ENCODE measurements at regions not wholly inside any gene's neighbourhood (a gene's known extent, or its start where the extent isn't known, plus 50 kb on each side); places are given as distances from the start of the nearest gene placed in this dataset.

DNA sequence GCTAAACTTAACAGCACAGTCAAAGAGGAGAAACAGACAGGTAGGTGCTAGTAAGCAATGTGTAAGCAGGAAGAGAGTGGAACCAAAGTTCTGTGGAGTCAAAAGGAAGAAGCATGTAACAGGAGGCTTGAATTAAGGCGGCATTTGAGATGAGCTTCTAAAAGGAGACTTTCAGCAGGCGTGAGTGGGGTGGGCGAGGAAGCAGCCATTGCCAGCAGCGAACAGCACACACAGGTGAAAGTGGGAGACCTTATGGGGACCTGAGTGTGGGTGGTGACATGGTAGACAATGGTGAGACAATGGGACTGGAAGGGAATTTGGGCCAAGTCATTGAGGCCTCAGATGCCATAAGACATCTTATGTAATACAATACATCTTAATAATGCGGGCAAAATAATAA, 195.0 kb downstream of the PAX1 start:
- CTCF ChIA-PET, result no interaction called here
- no peak for DNase-seq (ENCODE audit: extremely low spot score)
- POLR2A ChIA-PET, result no interaction called here

DNA sequence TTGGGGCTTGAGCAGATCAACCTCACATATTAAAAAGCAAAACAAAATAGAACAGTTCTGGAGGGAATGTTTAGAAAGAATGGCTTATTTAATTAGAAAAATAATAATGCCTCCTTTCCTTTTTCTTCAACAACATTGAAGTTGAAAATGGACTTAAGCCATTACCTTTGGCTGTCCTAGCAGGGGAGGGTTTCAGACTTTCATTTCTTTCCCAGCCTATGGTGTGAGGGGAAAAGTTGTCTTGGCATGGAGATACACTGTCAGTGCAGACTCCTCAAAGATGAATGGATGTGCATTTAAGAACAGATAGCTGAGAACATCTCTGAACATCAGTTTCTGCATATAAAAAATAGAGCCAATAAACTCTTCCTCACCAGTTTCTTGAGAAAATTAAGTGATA, 169.5 kb downstream of the PAX1 start:
- ChIA-PET POLR2A (no interaction called here), CTCF (no interaction called here)
- DNase-seq (ENCODE audit: extremely low spot score), result no peak
- TF ChIP-seq, protein P1, sequence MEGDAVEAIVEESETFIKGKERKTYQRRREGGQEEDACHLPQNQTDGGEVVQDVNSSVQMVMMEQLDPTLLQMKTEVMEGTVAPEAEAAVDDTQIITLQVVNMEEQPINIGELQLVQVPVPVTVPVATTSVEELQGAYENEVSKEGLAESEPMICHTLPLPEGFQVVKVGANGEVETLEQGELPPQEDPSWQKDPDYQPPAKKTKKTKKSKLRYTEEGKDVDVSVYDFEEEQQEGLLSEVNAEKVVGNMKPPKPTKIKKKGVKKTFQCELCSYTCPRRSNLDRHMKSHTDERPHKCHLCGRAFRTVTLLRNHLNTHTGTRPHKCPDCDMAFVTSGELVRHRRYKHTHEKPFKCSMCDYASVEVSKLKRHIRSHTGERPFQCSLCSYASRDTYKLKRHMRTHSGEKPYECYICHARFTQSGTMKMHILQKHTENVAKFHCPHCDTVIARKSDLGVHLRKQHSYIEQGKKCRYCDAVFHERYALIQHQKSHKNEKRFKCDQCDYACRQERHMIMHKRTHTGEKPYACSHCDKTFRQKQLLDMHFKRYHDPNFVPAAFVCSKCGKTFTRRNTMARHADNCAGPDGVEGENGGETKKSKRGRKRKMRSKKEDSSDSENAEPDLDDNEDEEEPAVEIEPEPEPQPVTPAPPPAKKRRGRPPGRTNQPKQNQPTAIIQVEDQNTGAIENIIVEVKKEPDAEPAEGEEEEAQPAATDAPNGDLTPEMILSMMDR (IDR thresholded peaks at IDR 0.05; ENCODE audit: control extremely low read depth, extremely low read depth, low read depth, missing control alignments), result no peak

More for the DNA sequence above, 195.0 kb downstream of the PAX1 start:
- TF ChIP-seq, protein P1 (IDR thresholded peaks at IDR 0.05; ENCODE audit: control extremely low read depth, extremely low read depth, low read depth, missing control alignments), result no peak

DNA sequence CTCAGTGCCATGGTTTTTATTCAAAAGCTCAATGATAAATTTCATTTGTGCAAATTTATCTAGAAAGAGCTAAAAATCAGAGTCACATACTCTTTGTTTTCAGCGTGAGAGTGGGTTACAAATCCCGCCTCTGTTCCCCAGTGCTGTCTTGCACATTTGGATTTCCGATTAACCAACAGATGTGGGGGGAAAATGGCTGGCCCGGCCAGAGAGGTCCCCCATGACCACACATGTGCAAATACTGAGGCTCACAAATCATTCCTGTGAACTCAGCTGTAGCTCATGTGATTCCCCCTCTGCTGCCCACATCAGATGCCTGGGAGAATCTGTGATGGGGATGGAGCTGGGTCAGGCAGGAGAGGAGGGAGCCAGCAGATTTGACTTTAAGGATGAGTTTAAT, 168.7 kb downstream of the PAX1 start:
- TF ChIP-seq, protein P1 (IDR thresholded peaks at IDR 0.05; ENCODE audit: control extremely low read depth, extremely low read depth, low read depth, missing control alignments), result no peak
- POLR2A ChIA-PET, result no interaction called here
- DNase-seq (ENCODE audit: extremely low spot score), result no peak
- CTCF ChIA-PET, result no interaction called here

DNA sequence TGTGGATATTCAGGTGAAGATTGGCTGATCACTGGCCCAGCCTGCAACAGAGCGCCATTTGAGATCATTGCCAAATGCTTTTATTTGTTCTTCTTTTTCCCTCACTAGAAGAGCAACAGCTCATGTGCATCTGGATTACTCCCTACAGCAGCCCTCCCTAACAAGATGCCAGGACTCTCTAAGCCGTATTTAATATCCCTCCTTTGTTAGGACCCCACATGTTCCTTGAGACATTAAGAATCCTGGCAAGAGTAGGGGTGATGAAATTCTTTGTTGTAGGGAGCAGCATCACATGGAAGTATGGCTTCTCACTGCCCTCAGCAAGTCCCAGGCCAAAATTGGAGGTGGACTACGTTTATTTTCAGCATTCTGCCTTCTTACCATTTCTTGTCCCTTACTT, 167.8 kb downstream of the PAX1 start:
- ChIA-PET POLR2A (no interaction called here), CTCF (no interaction called here)
- DNase-seq (ENCODE audit: extremely low spot score), result no peak
- TF ChIP-seq, protein P1 (IDR thresholded peaks at IDR 0.05; ENCODE audit: control extremely low read depth, extremely low read depth, low read depth, missing control alignments), result no peak

DNA sequence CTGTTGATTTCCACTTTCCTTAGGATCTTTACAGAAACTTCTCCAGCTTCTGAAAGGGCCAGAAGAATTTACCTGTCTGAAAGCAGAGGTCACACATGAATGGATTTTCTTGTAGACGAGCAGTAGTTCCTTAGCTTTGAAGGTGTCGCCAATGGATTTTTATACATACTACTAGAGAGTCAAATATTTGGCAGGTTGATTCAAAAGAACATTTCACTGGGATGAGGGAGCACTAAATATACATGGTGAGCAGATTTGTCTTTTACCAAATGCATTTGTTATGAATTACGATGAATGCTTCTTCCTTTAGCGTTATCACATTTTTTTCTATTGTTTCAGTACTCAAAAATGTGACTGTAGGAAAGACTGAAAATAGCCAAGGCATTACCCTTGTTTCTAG, 162.3 kb downstream of the PAX1 start:
- ChIA-PET CTCF (interaction anchor here (1.1 to 1.2 kb wide), 2 partner anchors 14 to 34 kb away, joined by 4 read pairs; no protein-coding TSS in a partner anchor), POLR2A (no interaction called here)
- TF ChIP-seq, protein P1 (IDR thresholded peaks at IDR 0.05; ENCODE audit: control extremely low read depth, extremely low read depth, low read depth, missing control alignments), result no peak
- DNase-seq (ENCODE audit: extremely low spot score), result no peak

DNA sequence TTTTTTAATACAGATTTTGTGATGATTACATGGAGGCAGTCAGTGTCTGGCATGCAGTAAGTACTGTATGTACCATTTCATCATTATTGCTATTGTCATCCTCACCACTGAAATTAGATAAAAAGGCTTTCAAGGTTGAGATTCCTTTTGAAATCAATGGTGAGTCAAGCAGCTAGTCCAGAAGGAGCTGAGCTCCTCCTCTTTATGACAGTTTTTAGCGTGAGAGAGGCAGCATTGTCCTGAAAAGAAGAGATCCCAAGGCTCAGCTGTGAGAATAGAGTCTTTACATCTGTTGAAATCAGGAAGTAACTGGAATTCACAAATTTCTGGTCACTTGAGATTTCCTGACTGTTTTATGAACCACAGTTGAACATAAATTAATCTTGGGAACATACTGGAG, 161.9 kb downstream of the PAX1 start:
- no peak for DNase-seq (ENCODE audit: extremely low spot score)
- ChIA-PET POLR2A (no interaction called here), CTCF (interaction anchor here (1.1 to 1.2 kb wide), 2 partner anchors 13 to 34 kb away, joined by 4 read pairs; no protein-coding TSS in a partner anchor)
- TF ChIP-seq, protein P1 (IDR thresholded peaks at IDR 0.05; ENCODE audit: control extremely low read depth, extremely low read depth, low read depth, missing control alignments), result no peak

DNA sequence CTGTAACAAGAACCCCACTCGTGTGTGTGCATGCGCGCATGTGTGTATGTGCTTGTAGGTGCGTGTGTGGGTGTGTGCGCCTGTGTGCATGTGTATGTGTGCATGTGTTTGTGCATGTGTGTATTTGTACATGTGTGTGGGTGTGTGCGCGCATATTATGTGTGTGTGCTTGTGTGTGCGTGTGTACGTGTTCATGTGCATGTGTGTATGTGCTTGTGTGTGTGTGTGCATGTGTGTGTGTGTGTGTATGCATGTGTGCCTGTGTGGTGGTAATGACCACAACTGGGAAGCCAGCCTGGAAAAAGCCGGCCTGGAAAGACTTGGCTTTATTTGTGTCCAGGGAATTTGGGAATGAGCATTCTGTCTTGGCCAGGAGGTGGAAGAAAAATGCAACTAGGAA, 157.5 kb downstream of the PAX1 start:
- DNase-seq (ENCODE audit: extremely low spot score), result no peak
- TF ChIP-seq, protein P1 (IDR thresholded peaks at IDR 0.05; ENCODE audit: control extremely low read depth, extremely low read depth, low read depth, missing control alignments), result no peak
- POLR2A ChIA-PET, result no interaction called here
- CTCF ChIA-PET, result no interaction called here

Measured in GM10248 (cell line).